ENCODE measurements at regions not wholly inside any gene's neighbourhood (a gene's known extent, or its start where the extent isn't known, plus 50 kb on each side); places are given as distances from the start of the nearest gene placed in this dataset.

- H3K27me3 ChIP-seq (ENCODE audit: control insufficient read depth, insufficient read depth, low read length), result no peaks in the 10 kb centered on the region
- no peak overlapping the region for H3K9ac ChIP-seq (ENCODE audit: low read depth, low read length)
- no peaks in the 10 kb centered on the region for H3K4me1 ChIP-seq (ENCODE audit: control insufficient read depth, insufficient read depth, low read length)
- H3K36me3 ChIP-seq (ENCODE audit: control insufficient read depth, insufficient read depth, low read length), result no peaks in the 10 kb centered on the region
- no peak overlapping the region for H3K4me3 ChIP-seq (ENCODE audit: low read depth, low read length)
- H3K9me3 ChIP-seq (ENCODE audit: control insufficient read depth, insufficient read depth, low read length), result peaks cover under 1% of the 10 kb centered on the region
Measured at GRCh38 chr11:11672101-11672500, 50.3 kb upstream of the GALNT18 start.

Measured in iPS-15b (cell line).